Stomach (tissue), 4 donors: ENCODE measurements at regions not wholly inside any gene's neighbourhood (a gene's known extent, or its start where the extent isn't known, plus 50 kb on each side); places are given as distances from the start of the nearest gene placed in this dataset.

Experiments
- CTCF ChIP-seq, 7 experiments: fragments of 450-650 bp in 4 of 7; fragments of 200-600 bp in 3 of 7; sonication (generic) in 3 of 7; IDR thresholded peaks; one replicate each; pipeline ENCODE4 v1.5.1; 2016 to 2019; ENCODE audit warnings: antibody characterized with exemption in 7 of 7, control low read depth in 2 of 7, mild to moderate bottlenecking in 1 of 7
- POLR2AphosphoS5 ChIP-seq, 3 donors: sonication (generic); formaldehyde crosslinking; IDR thresholded peaks; one replicate each; pipeline ENCODE4 v1.6.1; 2016; ENCODE audit warnings: antibody characterized with exemption in 3 of 3

- TF ChIP-seq CTCF (IDR thresholded peaks at IDR 0.05) (no peak), POLR2AphosphoS5 (IDR thresholded peaks at IDR 0.05) (no peak)
These were observed 140.7 kb downstream of the SIPA1L2 start for GRCh38 chr1:232489256-232489655.
